DMS53 (cell line): ENCODE measurements at regions not wholly inside any gene's neighbourhood (a gene's known extent, or its start where the extent isn't known, plus 50 kb on each side); places are given as distances from the start of the nearest gene placed in this dataset.
"Not testable (repeated sequence)": the region's sequence is repeated elsewhere in the genome, so short reads cannot be mapped to it uniquely, and the experiment has no call there.

Source experiments
- DNase-seq: peaks from one replicate; lab custom pipeline; 2025; lab: John Stamatoyannopoulos, UW

DNA sequence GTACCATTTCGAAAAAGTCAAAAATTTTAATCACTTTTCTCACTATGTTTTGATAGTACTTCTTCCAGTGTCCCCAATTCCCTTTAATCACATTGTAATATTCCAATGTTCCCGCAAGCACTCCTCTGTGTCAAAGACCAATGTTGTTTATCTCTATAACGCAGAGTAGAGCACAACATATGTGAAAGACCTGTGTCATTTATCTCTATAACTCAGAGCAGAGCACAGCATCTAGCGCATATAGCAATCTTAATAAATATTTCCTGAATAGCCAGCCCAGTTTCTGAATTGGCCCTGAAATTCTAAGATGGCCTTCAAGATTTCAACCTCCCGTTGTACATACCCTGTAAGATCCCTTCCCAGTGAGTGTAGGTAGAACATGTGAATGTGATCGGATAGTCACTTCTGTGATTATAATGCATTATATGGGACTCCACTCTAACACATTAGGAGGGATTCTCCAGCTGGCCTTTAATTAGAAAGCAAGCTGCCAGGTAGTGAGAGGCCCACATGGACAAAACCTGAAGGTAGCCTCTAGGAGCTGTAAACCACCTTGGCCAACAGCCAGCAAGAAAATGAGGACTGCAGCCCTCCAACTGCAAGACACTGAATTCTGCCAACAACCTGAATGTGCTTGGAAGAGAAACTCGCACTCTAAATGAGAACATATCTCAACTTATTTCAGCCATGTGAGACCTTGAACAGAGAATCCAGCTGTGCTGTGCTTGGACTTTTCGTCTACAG, 238.8 kb upstream of the SYT10 start:
- no peak for DNase-seq

DNA sequence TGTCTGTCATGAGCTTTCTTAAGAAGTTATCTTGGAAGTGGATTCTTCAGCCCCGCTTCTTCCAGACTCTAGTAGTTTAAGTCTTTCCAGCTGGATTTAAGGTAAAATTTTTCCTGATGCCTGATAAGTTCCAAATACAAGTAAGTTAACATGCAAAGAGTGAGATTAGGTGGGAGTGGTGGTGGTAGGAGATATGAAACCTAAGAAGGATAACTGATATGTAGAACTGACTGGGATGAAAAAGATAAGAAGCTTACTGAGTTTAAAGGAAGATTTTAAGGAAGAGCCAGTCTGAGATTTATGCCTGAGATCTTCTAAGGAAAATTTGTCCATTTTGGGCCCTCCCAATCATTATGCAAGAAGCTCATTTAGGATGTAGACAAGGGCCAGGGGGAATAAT, 250.9 kb upstream of the SYT10 start:
- no peak for DNase-seq

GRCh38 chr12:33703221-33703620, 263.6 kb upstream of the SYT10 start:
- DNase-seq: no peak

DNA sequence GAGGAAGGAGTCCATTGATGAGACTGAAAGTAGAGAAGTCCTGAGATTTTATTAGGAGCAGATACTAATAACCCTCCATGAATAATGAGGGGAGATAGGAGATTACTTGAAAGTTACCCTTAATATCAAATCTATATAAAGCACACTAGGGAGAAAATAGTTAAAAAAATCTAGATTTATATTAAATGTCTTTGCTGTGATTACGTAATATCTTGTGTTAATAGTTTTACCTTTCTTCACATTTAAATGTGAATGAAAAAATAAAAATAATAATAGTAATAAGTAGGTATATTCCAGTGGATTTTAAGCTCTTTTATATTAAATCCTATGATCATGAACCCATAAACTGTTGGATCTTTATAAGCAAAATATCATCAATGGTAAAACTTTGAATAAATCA, 267.3 kb upstream of the SYT10 start:
- no peak for DNase-seq

- DNase-seq: no peak
Observed at GRCh38 chr12:33708935-33709334, 269.3 kb upstream of the SYT10 start.

- DNase-seq: no peak
Observed at GRCh38 chr12:33710548-33710947, 270.9 kb upstream of the SYT10 start.

- no peak for DNase-seq
Observed at GRCh38 chr12:33718631-33719030, 279.0 kb upstream of the SYT10 start.

- no peak for DNase-seq
Observed at GRCh38 chr12:33721561-33721960, 281.9 kb upstream of the SYT10 start.

- no peak for DNase-seq
Observed at GRCh38 chr12:33724867-33725266, 285.2 kb upstream of the SYT10 start.

DNA sequence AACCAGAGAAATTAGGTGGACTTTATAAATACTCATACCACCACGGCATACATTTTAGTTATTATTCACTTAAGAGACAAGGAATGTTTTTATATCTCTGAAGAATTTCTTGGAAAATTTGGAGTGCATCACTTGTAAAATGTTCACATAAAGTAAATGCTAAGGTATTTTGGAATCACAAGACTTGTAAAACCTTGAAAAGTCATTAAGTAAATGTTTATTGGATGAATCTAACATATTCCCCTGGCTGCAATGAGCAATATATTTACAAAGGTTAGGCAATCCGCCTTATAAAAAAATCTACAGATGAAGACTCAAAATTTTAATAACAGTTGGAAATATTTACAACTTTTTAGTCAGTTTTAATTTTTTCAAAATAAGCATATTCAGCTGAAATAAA, 287.4 kb upstream of the ALG10 start:
- DNase-seq: no peak

DNA sequence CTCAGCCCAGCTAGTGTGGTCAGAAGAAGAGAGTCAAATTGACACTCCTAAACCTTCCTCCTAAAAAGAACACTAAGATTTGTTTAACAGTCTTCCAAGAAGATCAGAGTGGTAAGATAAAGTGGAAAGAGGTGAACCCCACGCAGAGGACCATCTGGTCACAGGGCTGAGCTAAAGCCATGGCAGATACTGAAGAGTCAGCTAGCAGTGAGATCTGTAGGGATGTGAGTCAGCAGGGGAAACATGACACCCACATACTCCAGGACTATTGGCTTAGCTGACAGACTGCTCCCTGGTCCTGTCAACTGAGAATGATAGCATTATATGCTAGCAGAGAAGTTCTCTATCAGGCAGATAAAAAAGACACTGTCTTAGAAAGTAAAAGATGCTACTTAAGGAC, 269.4 kb upstream of the ALG10 start:
- peak; percentile 40 for DNase-seq

GRCh38 chr12:33757701-33758100, 264.6 kb upstream of the ALG10 start:
- DNase-seq: no peak

GRCh38 chr12:33759279-33759678, 263.0 kb upstream of the ALG10 start:
- no peak for DNase-seq

- no peak for DNase-seq
Observed at GRCh38 chr12:33763331-33763730, 259.0 kb upstream of the ALG10 start.

GRCh38 chr12:33770652-33771051, 251.6 kb upstream of the ALG10 start:
- DNase-seq: no peak

DNA sequence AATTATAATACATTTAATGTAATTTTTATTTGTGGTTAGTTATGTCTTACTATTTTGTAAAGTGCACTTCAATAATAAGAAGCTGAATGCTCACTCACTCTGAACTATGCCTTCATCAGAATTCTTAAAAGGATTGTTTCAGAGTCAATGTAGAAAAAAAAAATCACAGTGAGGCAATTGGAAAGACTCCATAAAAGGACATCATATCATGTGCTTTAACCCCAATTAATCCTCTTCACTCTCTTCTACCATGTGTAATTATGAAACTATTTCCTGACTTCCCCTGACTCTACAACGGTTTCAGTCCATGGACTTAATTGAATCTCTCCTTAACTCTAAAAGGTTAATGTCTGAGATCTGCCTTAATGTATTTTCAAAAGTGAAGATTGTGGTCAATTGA, 250.4 kb upstream of the ALG10 start:
- no peak for DNase-seq

DNA sequence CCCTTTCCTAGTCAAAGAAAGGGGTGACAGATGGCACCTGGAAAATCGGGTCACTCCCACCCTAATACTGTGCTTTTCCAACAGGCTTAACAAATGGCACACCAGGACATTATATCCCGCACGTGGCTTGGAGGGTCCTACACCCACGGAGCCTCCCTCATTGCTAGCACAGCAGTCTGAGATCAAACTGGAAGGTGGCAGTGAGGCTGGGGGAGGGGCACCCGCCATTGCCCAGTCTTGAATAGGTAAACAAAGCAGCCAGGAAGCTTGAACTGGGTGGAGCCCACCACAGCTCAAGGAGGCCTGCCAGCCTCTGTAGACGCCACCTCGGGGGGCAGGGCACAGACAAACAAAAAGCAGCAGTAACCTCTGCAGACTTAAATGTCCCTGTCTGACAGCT, 249.2 kb upstream of the ALG10 start:
- DNase-seq: not testable (repeated sequence)

GRCh38 chr12:33786532-33786931, 235.8 kb upstream of the ALG10 start:
- no peak for DNase-seq

DNA sequence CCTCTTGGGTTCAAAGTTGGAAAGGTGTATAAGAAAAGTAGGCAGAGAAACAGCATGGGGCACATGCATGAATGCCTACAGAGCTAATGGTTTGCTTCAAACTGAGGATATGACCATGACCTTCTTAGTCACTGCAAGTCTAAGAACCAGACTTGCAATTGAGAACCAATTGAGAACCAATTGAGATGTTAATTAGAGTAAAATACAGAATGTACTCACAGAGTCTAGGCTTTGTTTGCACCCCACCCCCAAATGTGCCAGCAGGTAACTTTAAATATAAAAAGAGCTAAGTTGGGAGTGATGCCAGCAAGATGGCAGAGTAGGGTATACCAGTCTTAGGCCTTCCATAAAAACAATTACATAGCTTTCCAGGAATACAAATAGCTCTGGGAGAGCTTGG, 227.3 kb upstream of the ALG10 start:
- no peak for DNase-seq

DNA sequence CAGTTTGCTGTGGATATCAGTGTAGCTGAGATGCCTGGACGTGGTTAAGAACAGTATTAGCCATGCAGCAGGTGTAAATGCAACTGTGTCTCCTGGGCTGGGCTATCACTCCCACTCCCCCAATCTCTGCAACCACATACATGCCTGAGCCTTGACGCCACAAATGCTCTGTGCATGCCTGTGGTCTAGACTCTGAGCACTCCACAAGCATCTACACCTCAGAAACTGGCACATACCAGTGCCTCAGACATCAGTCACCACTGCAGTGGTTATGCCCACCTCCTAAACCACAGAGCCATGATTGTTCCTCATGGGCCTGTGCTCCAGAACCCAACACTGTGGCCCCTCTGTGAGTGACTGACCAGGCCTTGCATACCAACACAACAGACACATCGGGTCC, 226.8 kb upstream of the ALG10 start:
- no peak for DNase-seq

DNA sequence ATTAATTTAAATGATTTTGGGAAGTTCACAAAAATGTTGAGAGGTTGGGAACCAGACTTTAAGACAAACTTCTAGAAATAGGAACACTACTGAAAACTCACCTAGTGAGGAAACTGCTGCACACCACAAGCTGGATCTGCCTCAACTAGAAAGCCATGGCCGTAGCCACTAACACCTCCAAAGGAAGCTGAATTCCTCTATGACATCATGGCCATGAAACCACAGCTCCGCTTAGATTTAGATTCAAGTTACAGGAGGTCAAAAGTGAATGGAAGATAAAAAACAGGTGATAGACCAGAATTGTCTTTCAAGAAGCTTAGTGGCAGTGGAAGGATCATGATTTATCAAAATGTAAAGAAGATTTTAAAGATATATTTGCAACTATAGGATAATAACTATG, 208.8 kb upstream of the ALG10 start:
- no peak for DNase-seq

- DNase-seq: no peak
Observed at GRCh38 chr12:33817713-33818112, 204.6 kb upstream of the ALG10 start.

GRCh38 chr12:33818313-33818712, 204.0 kb upstream of the ALG10 start:
- DNase-seq: no peak

GRCh38 chr12:33825442-33825841, 196.9 kb upstream of the ALG10 start:
- DNase-seq: no peak
